ENCODE measurements at regions not wholly inside any gene's neighbourhood (a gene's known extent, or its start where the extent isn't known, plus 50 kb on each side); places are given as distances from the start of the nearest gene placed in this dataset.

GRCh38 chr1:181406989-181407388 lies 76.3 kb upstream of the CACNA1E start:
- TF ChIP-seq CTCF (conservative IDR thresholded peaks at IDR 0.05; ENCODE audit: low read depth, low read length) (no peak), RCOR1 (IDR thresholded peaks at IDR 0.05; ENCODE audit: insufficient replicate concordance, low read length) (no peak), USF2 (IDR thresholded peaks at IDR 0.05; ENCODE audit: low read depth, low read length) (no peak), RAD21 (IDR thresholded peaks at IDR 0.05; ENCODE audit: low read length) (no peak), CEBPB (IDR thresholded peaks at IDR 0.05; ENCODE audit: low read depth, low read length) (no peak), ELK1 (IDR thresholded peaks at IDR 0.05; ENCODE audit: borderline replicate concordance, low read depth, low read length) (no peak)

Data from IMR-90 (cell line).